ENCODE measurements at regions not wholly inside any gene's neighbourhood (a gene's known extent, or its start where the extent isn't known, plus 50 kb on each side); places are given as distances from the start of the nearest gene placed in this dataset.

- TF ChIP-seq CTCF (IDR thresholded peaks at IDR 0.05; ENCODE audit: insufficient read depth, low read length) (no peak), POLR2AphosphoS5 (IDR thresholded peaks at IDR 0.05; ENCODE audit: low read depth) (no peak), REST (IDR thresholded peaks at IDR 0.05; ENCODE audit: insufficient replicate concordance, low read depth) (no peak), GABPA (IDR thresholded peaks at IDR 0.05; ENCODE audit: low read depth) (no peak), SPI1 (IDR thresholded peaks at IDR 0.05; ENCODE audit: borderline replicate concordance, low read depth) (no peak)
Observed at GRCh38 chr13:59542303-59542702, 621.4 kb downstream of the DIAPH3 start.

Measured in HL-60 (cell line).